Thoracic aorta (tissue), 2 donors: ENCODE measurements at regions not wholly inside any gene's neighbourhood (a gene's known extent, or its start where the extent isn't known, plus 50 kb on each side); places are given as distances from the start of the nearest gene placed in this dataset.

Experiments
- ATAC-seq: fragments of 150-250 bp; one replicate; pipeline ENCODE4 v1.8.0; 2017; ENCODE audit warnings: low read depth; ENCODE audit not compliant: insufficient number of reproducible peaks, low FRiP score
- DNase-seq: peaks from one replicate; pipeline ENCODE4 v3.0.0-alpha.2; 2020; ENCODE audit warnings: low spot score
- H3K27ac ChIP-seq, 2 donors: fragments of 200-600 bp; sonication (generic); 1 replicate in 1 of 2; 2 replicates in 1 of 2; pipeline ENCODE4 v1.5.1; 2016; ENCODE audit warnings: mild to moderate bottlenecking in 2 of 2, moderate library complexity in 2 of 2
- H3K27me3 ChIP-seq: fragments of 200-600 bp; sonication (generic); replicated peaks from 2 replicates; pipeline ENCODE4 v1.6.0; 2016; ENCODE audit warnings: mild to moderate bottlenecking; ENCODE audit not compliant: insufficient read depth
- H3K36me3 ChIP-seq: fragments of 200-600 bp; sonication (generic); one replicate; pipeline ENCODE4 v1.5.1; 2016
- H3K4me1 ChIP-seq, 2 donors: fragments of 200-600 bp; sonication (generic); 1 replicate in 1 of 2; 2 replicates in 1 of 2; pipeline versions ENCODE4 v1.5.1 to v1.6.0; 2016; ENCODE audit warnings: low read depth in 2 of 2, mild to moderate bottlenecking in 1 of 2; ENCODE audit not compliant: control insufficient read depth in 1 of 2
- H3K4me3 ChIP-seq: fragments of 200-600 bp; sonication (generic); 2 replicates; pipeline ENCODE4 v1.5.1; 2016; ENCODE audit warnings: mild to moderate bottlenecking
- H3K9me3 ChIP-seq: fragments of 200-600 bp; sonication (generic); 2 replicates; pipeline ENCODE4 v1.5.1; 2016
- CTCF ChIP-seq: fragments of 200-600 bp; sonication (generic); IDR thresholded peaks from one replicate; pipeline ENCODE4 v1.5.1; 2019; ENCODE audit warnings: antibody characterized with exemption

- H3K4me1 ChIP-seq, result peaks cover 0 to 7% of the 10 kb centered on the region in 2 donors
- DNase-seq, result no peak
- TF ChIP-seq CTCF, result no peak
Observed at GRCh38 chr2:217559084-217559483, 443.7 kb downstream of the TNS1 start.

DNA sequence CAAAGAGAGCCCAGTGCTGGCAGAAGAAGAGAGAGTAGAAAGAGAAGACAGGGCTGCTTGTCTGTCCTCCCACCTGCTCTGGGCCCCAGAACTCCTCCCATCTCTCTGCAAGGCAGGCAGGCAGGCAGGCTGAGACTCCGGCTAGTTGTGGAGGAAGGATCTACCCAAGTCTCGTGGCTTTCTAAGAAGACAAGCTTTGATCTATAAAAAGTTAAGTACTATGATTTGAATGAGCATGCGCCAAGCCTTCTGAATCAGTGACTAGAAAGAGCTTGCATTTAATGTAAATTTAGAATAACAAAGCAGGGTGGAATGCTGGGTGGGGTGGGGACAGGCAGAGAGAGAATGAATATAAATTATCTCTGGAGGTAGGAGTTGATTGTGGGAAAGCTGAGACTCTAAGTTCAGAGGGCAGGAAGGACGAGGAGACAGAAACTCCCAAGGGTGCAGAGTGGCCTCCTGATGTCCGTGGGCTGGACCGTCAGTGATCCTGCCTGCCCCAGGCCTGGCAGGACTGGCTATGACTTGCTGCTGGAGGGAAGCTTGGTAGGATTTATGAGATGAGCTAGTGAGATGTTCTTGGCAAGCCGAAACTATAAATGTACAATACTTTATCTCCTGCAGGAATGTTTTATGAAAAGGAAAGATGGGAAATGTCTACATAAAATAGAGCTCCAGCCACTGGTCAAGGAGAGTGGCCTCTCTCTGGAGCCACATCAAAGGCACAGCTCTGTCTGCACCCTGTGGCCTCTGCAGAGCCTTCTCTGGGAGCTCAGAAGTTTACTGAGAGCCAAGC, 447.5 kb downstream of the TNS1 start:
- Histone ChIP-seq H3K27ac (no peak overlapping the region), H3K4me1 (peaks cover 9 to 23% of the 10 kb centered on the region in 2 donors), H3K27me3 (no peaks in the 10 kb centered on the region), H3K9me3 (no peaks in the 10 kb centered on the region), H3K4me3 (no peak overlapping the region), H3K36me3 (no peaks in the 10 kb centered on the region)
- TF ChIP-seq CTCF, result no peak
- ATAC-seq, result no peak
- no peak for DNase-seq

More at GRCh38 chr2:217559084-217559483, 443.7 kb downstream of the TNS1 start:
- H3K36me3 ChIP-seq, result no peaks in the 10 kb centered on the region
- ATAC-seq, result no peak
- H3K27me3 ChIP-seq, result no peaks in the 10 kb centered on the region
- no peaks in the 10 kb centered on the region for H3K9me3 ChIP-seq
- H3K27ac ChIP-seq, result no peak overlapping the region
- no peak overlapping the region for H3K4me3 ChIP-seq

- no peak for ATAC-seq
- TF ChIP-seq CTCF, result no peak
- no peak for DNase-seq
- H3K27me3 ChIP-seq, result no peaks in the 10 kb centered on the region
- no peaks in the 10 kb centered on the region for H3K36me3 ChIP-seq
- no peak overlapping the region for H3K4me3 ChIP-seq
- no peaks in the 10 kb centered on the region for H3K9me3 ChIP-seq
- no peak overlapping the region for H3K27ac ChIP-seq
- peaks cover 9 to 23% of the 10 kb centered on the region in 2 donors for H3K4me1 ChIP-seq
Observed at GRCh38 chr2:217553679-217554078, 449.1 kb downstream of the TNS1 start.

DNA sequence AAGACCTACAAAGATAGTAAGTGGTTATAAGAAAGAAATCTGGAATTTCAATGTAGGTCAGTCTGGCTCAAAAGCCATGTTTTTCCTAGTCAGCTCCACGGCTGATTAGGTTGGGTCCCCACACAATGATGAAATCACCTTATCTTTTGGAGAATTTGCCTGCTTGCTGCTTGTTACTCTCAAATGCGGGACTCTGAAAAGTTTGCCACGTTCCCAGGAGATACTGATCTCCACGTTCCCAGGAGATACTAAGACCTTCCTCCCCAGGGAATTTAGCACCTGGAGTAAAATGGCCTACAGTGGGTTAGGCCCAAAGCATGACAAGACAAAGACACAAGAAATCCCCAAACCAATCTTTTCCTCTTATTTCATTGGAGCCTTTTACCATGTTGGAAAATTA, 449.6 kb downstream of the TNS1 start:
- Histone ChIP-seq H3K36me3 (no peaks in the 10 kb centered on the region), H3K27me3 (no peaks in the 10 kb centered on the region), H3K9me3 (no peaks in the 10 kb centered on the region), H3K4me1 (peaks cover 9 to 23% of the 10 kb centered on the region in 2 donors), H3K4me3 (no peak overlapping the region), H3K27ac (no peak overlapping the region)
- DNase-seq (no peak), ATAC-seq (no peak)
- TF ChIP-seq CTCF, result no peak

DNA sequence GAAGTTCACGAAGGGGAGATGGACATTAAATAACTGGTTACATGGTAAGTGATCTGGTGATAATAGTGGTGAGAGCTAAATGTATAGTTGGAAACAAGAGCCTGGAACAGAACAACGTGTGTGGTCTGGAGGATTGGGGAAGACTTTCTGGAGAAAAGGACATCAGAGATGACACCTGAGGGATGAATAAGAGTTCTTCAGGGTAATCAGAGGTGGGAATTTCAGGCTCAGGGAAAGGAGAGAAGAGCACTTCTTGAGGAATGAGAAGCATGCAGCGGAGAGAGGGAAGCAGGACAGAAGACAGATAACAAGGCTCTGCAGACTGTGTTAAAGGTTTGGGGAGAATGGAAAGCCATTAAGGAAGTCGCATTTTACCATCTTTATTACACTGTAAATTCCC, 450.7 kb downstream of the TNS1 start:
- no peak for TF ChIP-seq CTCF
- ATAC-seq, result no peak
- H3K4me3 ChIP-seq, result no peak overlapping the region

More for the DNA sequence above, 450.7 kb downstream of the TNS1 start:
- H3K27me3 ChIP-seq, result no peaks in the 10 kb centered on the region
- H3K27ac ChIP-seq, result no peak overlapping the region
- no peaks in the 10 kb centered on the region for H3K9me3 ChIP-seq
- no peak for DNase-seq
- no peaks in the 10 kb centered on the region for H3K36me3 ChIP-seq
- H3K4me1 ChIP-seq, result peaks cover 13 to 23% of the 10 kb centered on the region in 2 donors
